Upper lobe of right lung (tissue), 1 donor: ENCODE measurements at regions not wholly inside any gene's neighbourhood (a gene's known extent, or its start where the extent isn't known, plus 50 kb on each side); places are given as distances from the start of the nearest gene placed in this dataset.

Source experiments
- ATAC-seq: fragments of 200-7000 bp; cut with Tn5 transposase; one replicate; pipeline ENCODE4 v1.9.1; 2020; ENCODE audit warnings: mild to moderate bottlenecking, moderate library complexity
- DNase-seq: peaks from one replicate; pipeline ENCODE4 v3.0.0-alpha.2; 2020
- H3K27ac ChIP-seq: fragments of 200-600 bp; one replicate; pipeline ENCODE4 v1.8.0; 2022
- H3K27me3 ChIP-seq: fragments of 200-600 bp; one replicate; pipeline ENCODE4 v1.8.0; 2022; ENCODE audit warnings: mild to moderate bottlenecking
- H3K36me3 ChIP-seq: fragments of 200-600 bp; one replicate; pipeline ENCODE4 v1.8.0; 2022
- H3K4me1 ChIP-seq: fragments of 200-600 bp; one replicate; pipeline ENCODE4 v1.8.0; 2022
- H3K4me3 ChIP-seq: fragments of 200-600 bp; one replicate; pipeline ENCODE4 v1.8.0; 2022; ENCODE audit warnings: mild to moderate bottlenecking
- H3K9me3 ChIP-seq: fragments of 200-600 bp; one replicate; pipeline ENCODE4 v1.8.0; 2022
- CTCF ChIP-seq: fragments of 200-600 bp; IDR thresholded peaks from one replicate; pipeline ENCODE4 v1.8.0; 2022; ENCODE audit warnings: antibody characterized with exemption
- intact Hi-C: fragments of 100-400 bp; cut with DNase I; formaldehyde crosslinking; loops from one replicate; pipeline ENCODE4 v1.11.0; 2022
- donor health status: DM: no; HTN: yes; CAD: no; lungs with severe emphysema.

DNA sequence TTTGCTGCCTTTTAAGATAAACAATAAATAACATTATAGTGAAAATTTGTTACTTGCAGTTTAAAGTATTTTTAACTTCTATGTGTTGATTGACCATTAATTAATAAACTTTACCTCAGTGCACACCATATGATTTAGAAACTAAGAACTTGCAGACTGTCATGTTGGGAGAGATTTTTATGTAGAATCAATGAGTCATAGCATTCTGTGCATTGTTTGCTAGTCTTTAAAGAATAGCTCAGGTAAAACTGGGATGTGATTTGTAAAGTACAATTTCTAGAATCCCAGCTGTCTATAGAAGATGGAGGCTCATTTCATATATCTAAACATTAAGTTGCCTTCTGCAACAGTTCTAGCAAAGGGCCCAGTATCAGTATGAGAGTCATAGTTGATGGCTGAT lies 199.6 kb upstream of the SEMA3A start:
- Histone ChIP-seq H3K27me3 (no peaks in the 10 kb centered on the region), H3K4me3 (no peak overlapping the region), H3K4me1 (no peaks in the 10 kb centered on the region), H3K27ac (no peak overlapping the region), H3K36me3 (no peaks in the 10 kb centered on the region), H3K9me3 (no peaks in the 10 kb centered on the region)
- DNase-seq = no peak
- TF ChIP-seq CTCF = no peak
- no peak for ATAC-seq
- intact Hi-C loops = no loop called here

GRCh38 chr7:84393786-84394185 lies 199.2 kb upstream of the SEMA3A start:
- TF ChIP-seq CTCF = no peak
- no peaks in the 10 kb centered on the region for H3K9me3 ChIP-seq

DNA sequence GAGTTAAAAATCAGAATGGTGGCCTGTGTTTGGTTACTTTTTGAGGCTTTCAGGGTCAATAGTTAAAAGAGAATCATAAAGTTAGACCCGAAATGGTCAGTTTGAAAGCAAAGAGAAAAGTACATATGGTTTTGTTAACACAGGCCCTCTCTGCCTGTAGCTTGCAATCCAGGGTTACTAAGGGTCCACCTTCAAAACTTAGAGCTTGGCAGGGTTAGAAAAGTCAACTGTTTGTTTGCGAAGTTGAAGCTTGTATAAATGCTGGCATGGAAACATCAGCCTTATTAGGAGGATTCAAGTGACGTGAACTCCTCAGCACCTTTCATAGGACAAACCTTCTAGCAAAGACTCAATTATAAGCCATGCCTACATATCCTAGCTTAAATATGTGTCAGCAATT lies 196.3 kb upstream of the SEMA3A start:
- no peaks in the 10 kb centered on the region for H3K36me3 ChIP-seq
- no peak for TF ChIP-seq CTCF
- no peak overlapping the region for H3K4me3 ChIP-seq
- no peaks in the 10 kb centered on the region for H3K4me1 ChIP-seq
- intact Hi-C loops = no loop called here
- ATAC-seq (no peak), DNase-seq (no peak)
- H3K27me3 ChIP-seq = no peaks in the 10 kb centered on the region
- H3K9me3 ChIP-seq = no peaks in the 10 kb centered on the region
- H3K27ac ChIP-seq = no peak overlapping the region

More at GRCh38 chr7:84393786-84394185, 199.2 kb upstream of the SEMA3A start:
- DNase-seq (no peak), ATAC-seq (no peak)
- H3K4me1 ChIP-seq = no peaks in the 10 kb centered on the region
- H3K27me3 ChIP-seq = no peaks in the 10 kb centered on the region
- no peaks in the 10 kb centered on the region for H3K36me3 ChIP-seq
- H3K27ac ChIP-seq = no peak overlapping the region
- intact Hi-C loops = no loop called here
- no peak overlapping the region for H3K4me3 ChIP-seq

DNA sequence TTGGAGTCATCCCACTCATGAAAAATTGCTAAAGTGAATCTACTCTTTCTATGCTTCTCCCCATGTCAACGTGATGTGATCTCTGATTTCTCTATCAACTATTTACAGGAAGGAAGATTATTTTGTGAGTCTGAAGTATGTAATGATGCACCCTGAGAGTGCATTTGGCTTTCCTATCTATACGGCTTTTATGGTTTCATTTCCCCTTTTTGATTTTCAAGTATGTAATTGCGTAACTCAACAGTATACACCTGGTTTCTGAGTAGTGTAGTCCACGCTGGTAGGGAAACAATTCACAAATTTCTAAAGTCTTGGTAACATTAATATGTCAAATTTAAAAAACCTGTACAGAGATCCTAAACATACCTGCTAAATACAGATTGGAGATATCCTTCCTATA lies 194.7 kb upstream of the SEMA3A start:
- ATAC-seq = no peak
- H3K9me3 ChIP-seq = no peaks in the 10 kb centered on the region
- no peaks in the 10 kb centered on the region for H3K36me3 ChIP-seq

DNA sequence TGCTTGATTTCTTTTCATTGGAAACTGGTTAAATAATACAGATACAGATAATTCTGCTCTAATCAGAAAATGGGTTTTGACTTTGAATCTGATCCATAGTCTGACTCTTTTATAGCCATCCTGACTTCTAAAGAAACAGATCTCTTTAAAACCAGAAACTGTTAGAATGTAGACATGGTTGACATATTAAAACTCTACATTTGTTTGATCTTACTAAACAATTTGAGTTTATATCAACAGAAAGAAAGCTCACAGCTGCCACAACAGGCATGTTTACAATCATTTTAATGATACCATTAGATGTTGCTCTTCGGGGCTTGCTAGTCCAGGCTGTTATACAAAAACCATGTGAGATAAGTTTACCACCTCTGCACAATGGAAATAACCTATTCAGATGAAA lies 193.0 kb upstream of the SEMA3A start:
- Histone ChIP-seq H3K4me1 (no peaks in the 10 kb centered on the region), H3K9me3 (no peaks in the 10 kb centered on the region), H3K27ac (no peak overlapping the region), H3K4me3 (no peak overlapping the region), H3K36me3 (no peaks in the 10 kb centered on the region), H3K27me3 (no peaks in the 10 kb centered on the region)
- DNase-seq = no peak
- intact Hi-C loops = no loop called here
- no peak for ATAC-seq
- TF ChIP-seq CTCF = no peak

More for the DNA sequence above, 194.7 kb upstream of the SEMA3A start:
- no peak overlapping the region for H3K4me3 ChIP-seq
- DNase-seq = no peak
- no peak for TF ChIP-seq CTCF
- H3K27me3 ChIP-seq = no peaks in the 10 kb centered on the region
- H3K27ac ChIP-seq = no peak overlapping the region
- H3K4me1 ChIP-seq = no peaks in the 10 kb centered on the region
- intact Hi-C loops = no loop called here

DNA sequence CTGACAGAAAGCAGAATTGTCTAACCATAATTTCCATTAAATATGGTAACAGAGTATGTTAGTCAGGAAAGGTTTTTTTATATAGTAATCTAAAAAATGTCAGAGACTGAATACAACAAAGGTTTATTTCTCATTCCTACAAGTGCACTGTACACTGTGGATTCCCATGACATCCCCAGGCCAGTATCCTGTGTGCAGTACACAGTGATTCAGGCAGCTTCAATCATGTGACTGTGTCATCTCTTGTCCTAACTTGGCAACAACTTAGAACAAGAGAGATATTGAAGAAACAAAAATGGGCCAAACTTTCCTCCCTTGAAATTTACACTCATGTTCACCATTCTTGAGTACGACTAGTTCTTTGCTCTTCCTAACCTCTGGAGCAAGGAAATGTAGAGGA lies 189.8 kb upstream of the SEMA3A start:
- no peaks in the 10 kb centered on the region for H3K4me1 ChIP-seq
- intact Hi-C loops = no loop called here
- H3K27ac ChIP-seq = no peak overlapping the region
- H3K4me3 ChIP-seq = no peak overlapping the region
- no peak for DNase-seq
- H3K9me3 ChIP-seq = no peaks in the 10 kb centered on the region
- TF ChIP-seq CTCF = no peak
- no peaks in the 10 kb centered on the region for H3K27me3 ChIP-seq
- no peaks in the 10 kb centered on the region for H3K36me3 ChIP-seq
- ATAC-seq = no peak
